NCI-H460 (cell line): ENCODE measurements at regions not wholly inside any gene's neighbourhood (a gene's known extent, or its start where the extent isn't known, plus 50 kb on each side); places are given as distances from the start of the nearest gene placed in this dataset.
"Not testable (repeated sequence)": the region's sequence is repeated elsewhere in the genome, so short reads cannot be mapped to it uniquely, and the experiment has no call there.

Experiments used
- DNase-seq: peaks from one replicate; pipeline ENCODE4 v3.0.0-alpha.2; 2016; ENCODE audit warnings: low read depth; ENCODE audit errors: extremely low read depth

DNA sequence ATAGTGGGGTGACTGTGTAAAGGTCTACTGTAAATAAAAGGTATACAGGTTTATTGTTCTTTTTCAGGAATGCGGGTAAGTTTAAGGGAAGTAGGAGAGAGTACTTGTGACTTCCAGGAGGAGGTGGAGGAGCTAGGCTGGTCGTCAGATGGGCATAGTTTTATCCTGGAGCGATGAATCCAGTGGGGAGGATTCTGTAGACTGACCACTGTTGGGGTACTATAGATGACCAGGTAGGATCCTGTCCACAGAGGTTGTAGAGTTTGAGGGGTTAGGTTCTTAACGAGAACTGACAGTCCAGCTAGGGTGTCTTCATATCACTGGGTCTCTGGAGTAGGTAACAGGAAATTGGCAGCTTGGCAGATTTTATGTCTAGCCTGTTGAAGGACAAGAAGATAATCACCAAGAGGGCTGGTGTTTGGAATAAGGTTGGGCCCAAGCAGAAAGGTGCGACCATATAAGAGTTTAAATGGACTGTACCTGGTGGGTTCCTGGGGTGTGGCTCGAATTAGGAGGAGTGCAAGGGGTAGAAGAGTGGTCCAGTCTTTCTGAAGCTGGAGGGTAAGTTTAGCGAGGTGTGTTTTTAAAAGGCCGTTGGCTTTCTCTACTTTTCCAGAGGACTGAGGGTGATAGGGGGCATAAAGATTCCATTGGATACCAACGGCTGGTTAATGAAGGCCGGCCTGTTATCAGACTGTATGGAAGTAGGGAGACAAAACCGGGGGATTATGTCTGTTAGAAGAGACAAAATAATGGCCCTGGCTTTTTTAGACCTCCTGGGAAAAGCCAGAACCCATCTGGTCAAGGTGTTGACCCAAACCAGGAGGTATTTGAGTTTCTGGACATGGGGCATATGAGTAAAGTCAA lies 751.3 kb upstream of the ADGRB3 start:
- DNase-seq, result no peak

DNA sequence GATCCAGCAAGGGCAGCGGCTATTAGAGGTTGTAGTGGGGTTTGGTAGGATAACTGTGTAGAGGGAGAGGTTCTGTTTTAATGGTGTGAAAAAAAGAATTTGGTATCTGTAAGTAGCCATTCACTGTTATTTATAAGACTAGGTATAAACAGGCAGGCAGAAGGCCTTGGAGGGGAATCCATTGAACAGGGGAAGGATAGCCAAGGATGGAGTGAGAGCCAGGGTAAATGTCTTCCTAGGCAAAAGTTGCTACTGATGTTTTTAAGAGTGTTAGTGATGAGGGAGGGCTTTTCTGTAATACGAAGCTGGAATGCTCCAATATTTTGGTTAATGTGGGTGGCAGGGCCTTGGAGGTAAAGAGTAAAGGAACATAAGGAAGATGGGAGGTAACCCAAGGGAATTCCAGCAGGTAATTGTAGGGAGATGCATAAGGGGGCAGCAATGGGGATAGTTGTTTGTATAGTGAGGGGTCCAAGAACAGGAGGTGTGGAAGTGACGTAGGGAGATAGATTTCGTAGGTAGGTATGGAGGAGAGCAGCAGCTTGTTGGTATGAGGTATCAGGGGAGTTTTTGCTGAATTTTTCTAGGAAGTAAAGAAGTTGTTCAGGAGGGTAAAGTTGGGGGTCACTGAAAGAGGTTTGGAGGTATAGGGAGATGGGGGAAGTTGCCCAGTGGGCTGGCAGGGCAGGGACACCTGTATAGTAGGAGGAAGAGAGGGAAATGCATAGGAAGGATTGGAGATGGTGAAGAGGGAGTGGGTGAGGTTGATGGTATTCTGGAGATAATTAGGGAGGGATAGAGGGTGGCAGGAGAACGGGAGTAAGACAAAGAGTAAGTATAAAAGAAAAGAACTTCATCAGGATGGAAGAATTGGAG lies 752.4 kb upstream of the ADGRB3 start:
- no peak for DNase-seq

DNA sequence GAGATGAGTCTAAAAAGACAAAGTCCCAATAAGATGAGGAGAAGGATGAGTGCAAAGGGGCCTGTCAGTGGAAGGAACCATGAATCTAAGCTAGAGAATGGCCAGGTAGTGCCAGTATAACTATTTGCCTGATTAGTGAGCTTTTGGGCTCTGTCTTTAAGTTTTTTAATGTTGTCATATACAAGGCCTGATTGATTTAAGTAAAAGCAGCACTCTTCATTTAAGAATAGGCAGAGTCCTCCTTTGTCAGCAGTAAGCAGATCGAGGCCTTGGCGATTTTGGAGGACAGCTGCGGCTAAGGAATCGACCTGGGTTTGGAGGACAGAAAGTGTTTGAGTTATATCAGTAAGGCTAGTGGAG lies 753.4 kb upstream of the ADGRB3 start:
- DNase-seq, result no peak

DNA sequence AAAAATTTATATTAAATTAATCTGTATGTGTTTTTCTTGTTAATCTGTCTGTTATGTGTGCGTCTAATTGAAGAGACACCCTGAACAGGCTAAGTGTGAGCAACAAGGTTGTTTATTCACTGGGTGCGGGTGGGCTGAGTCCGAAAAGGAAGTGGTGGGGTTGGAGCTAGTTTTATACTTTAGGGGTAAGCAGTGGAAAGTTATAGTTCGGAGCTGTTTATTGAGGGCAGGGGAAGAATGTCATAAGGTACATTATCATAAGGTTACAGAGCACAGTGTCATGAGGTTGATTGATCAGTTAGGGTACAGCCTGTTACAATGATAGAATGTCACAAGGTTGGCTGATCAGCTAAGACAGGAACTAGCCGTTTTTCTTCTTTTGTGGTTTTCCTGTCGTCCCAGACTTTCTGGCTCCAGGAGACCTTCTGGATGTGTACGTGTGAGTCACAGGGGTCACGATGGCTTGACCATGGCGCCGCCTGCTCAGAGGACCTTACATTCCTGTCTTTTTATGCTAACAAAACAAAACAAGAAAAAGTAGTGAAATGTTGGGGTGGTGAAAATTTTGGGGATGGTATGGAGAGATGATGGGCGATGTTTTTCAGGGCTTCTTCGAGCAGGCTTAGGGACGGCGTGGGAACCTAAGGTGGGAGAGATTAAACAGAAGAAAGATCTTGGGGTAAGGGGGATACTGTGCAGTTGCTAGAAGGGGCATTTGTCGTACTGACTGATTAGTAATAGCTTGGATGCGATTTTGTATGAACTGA lies 754.0 kb upstream of the ADGRB3 start:
- DNase-seq, result no peak

DNA sequence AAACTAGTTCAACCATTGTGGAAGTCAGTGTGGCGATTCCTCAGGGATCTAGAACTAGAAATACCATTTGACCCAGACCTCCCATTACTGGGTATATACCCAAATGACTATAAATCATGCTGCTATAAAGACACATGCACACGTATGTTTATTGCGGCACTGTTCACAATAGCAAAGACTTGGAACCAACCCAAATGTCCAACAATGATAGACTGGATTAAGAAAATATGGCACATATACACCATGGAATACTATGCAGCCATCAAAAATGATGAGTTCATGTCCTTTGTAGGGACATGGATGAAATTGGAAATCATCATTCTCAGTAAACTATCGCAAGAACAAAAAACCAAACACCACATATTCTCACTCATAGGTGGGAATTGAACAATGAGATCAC lies 754.7 kb upstream of the ADGRB3 start:
- DNase-seq, result not testable (repeated sequence)

DNA sequence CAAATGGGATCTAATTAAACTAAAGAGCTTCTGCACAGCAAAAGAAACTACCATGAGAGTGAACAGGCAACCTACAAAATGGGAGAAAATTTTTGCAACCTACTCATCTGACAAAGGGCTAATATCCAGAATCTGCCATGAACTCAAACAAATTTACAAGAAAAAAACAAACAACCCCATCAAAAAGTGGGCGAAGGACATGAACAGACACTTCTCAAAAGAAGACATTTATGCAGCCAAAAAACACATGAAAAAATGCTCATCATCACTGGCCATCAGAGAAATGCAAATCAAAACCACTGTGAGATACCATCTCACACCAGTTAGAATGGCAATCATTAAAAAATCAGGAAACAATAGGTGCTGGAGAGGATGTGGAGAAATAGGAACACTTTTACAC lies 755.2 kb upstream of the ADGRB3 start:
- not testable (repeated sequence) for DNase-seq

DNA sequence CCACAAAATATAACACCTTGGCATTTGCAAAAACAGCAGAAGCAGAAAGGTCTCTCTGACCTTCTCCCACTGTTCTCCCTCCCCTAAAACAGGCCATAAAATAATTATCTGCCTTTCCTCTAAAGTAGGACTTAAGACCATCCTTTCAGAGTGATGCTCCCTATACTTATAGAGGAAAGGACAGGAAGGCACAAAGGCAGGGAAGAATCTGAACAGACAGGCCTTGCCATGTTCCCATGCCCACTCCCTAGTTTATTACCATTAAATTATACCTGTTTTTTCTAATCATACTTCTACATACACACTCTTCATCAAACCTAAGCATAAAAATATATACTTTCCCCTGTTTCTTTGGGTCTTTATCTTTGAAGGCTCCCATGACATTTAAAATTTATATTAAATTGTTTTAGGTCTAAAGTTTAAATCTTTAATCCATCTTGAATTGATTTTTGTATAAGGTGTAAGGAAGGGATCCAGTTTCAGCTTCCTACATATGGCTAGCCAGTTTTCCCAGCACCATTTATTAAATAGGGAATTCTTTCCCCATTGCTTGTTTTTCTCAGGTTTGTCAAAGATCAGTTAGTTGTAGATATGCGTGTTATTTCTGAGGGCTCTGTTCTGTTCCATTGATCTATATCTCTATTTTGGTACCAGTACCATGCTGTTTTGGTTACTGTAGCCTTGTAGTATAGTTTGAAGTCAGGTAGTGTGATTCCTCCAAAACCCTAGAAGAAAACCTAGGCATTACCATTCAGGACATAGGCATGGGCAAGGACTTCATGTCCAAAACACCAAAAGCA lies 755.8 kb upstream of the ADGRB3 start:
- DNase-seq, result not testable (repeated sequence)

DNA sequence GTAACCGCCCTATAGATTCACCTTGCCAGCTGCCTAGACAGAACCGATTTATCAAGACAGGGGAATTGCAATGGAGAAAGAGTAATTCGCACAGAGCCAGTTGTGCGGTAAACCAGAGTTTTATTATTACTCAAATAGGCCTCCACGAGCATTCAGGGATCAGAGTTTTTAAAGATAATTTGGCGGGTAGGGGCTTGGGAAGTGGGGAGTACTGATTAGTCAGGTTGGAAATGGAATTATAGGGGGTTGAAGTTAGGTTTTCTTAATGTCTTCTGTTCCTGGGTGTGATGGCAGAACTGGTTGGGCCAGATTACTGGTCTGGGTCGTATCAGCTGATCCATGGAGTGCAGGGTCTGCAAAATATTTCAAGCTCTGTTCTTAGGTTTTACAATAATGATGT lies 756.9 kb upstream of the ADGRB3 start:
- DNase-seq, result not testable (repeated sequence)

DNA sequence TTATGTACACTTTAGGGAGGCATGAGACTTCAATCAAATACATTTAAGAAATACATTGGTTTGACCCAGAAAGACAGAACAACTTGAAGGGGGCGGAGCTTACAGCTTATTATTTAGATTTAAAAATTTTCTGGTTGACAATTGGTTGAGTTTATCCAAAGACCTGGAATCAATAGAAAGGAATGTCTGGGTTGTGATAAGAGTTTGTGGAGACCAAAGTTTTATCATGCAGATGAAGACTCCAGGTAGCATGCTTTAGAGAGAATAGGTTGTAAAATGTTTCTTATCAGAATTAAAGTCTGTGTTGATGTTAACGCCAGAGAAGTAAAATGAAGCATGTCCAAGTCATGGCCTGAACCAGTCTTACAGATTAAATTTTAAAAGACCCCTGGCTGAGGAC lies 757.8 kb upstream of the ADGRB3 start:
- DNase-seq, result no peak

DNA sequence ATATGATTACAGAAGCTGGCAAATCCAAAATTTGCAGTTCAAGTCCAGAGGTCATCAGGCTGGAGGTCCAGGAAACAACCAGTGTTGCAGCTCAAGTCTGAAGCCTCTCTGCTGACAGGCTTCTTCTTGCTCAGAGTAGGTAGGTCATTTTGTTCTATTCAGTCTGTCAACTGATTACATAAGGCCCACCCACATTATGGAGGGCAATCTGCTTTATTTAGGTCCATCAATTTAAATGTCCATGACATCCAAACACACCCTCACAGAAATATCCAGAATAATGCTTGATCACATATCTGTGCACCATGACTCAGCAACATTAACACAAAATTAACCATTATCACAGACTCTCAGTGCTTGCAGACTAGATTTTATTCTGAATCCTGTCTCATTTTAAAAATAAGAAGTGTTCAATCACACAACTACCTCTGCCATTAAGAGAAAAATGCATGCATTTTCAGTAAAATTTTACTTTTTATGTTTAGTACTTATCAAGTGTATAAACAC lies 759.2 kb upstream of the ADGRB3 start:
- no peak for DNase-seq

DNA sequence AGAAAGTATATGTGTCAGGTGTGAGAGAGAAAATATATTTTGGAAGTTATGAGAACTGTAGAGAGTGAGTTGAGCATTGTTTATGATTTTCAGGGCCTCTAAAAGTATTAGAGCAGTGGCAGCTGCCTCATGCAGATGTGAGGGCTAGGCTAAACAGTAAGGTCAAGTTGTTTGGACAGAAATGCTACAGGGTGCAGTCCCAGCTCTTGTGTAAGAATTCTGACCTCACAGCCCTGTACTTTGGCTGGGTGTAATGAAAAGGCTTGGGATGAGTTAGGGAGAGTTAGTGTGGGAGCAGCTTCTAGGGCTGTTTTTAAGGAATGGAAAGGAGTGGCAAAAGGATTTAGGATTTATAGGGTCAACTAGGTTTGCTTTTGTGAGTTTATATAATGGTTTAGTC lies 764.8 kb upstream of the ADGRB3 start:
- no peak for DNase-seq

DNA sequence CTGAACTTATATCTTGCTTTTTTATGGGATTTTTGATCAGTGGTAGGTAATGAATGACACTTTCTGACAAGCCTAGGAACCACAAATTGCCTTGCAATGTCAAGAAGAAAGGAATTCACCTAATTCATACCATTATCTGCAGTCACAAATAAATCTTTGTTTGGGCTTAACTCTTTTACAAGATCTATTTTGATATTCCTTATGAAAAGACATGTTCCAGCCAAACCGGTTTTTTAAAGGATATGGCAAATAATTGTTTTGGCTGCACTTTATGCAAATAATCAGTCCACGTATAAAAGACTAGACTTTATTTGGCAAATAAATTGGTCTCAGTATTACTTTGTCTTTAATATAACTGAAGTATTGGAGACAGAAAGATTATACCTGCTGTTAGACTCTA lies 771.7 kb upstream of the ADGRB3 start:
- no peak for DNase-seq

DNA sequence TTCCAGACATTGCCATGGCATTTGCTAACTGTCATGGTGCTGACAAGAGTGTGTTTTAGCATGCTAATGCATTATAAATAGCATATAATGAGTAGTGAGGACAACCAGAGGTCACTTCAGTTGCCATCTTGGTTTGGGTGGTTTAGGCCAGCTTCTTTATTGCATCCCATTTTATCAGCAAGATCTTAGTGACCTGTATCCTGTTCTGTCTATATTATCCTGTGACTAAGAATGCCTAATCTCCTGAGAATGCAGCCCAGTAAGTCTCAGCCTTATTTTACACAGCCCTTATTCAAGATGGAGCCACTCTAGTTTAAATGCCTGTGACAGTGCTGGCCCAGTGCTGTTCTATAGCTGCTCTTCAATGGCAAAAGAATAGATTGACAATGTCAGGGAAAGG lies 781.0 kb upstream of the ADGRB3 start:
- no peak for DNase-seq

DNA sequence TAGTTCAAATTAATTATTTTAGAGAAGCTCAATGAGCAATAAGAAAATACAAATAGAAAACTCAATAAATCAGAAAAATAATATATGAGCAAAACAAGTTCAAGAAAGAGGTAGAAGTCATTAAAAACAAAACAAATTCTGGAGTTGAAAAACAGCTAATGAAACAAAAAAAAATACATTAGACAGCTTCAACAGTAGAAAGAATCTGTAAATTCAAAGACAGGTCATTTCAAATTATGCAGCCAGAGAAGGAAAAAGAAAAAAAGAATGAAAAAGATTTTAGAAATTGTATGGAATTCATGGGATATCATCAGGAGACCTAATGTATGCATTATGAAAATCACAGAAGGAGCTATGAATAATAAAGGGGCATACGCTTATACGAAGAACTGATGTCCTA lies 795.3 kb upstream of the ADGRB3 start:
- DNase-seq, result no peak

DNA sequence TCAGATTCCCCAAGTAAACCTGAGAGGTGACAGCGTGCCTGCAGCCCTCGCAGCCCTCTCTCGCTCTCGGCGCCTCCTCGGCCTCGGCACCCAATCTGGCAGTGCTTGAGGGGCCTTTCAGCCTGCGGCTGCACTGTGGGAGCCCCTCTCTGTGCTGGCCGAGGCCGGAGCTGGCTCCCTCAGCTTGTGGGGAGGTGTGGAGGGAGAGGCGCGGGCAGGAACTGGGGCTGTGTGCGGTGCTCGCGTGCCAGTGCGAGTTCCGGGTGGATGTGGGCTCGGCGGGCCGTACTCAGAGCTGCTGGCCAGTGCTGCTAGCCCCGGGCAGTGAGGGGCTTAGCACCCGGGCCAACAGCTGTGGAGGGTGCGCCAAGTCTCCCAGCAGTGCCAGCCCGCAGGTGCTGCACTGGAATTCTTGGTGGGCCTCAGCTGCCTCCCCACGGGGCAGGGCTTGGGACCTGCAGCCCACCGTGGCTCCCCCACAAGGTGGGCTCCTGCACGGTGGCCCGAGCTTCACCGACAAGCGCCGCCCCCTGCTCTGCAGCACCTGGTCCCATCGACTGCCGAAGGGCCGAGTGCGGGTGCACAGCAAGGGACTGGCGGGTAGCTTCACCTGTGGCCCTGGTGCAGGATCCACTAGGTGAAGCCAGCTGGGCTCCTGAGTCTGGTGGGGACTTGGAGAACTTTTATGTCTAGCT lies 809.7 kb upstream of the ADGRB3 start:
- DNase-seq, result no peak

DNA sequence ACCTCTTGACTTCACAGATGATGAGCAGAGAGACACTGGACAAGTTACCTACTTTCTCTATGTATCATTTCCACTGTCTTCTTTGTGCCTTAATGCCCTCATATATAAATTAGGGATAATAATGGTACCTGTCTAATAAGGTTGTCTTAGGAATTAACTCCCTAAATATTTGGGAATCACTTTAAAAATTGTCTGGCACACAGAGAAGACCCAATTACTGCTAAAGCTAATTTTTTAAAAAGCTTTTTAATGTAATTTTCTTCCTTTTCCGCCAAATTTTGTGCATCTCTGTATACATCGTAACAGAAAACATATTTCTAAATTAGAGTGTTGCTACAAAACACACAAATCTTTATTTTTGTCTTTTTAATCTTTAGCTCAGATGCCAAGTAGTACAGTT lies 816.8 kb upstream of the ADGRB3 start:
- DNase-seq, result no peak

DNA sequence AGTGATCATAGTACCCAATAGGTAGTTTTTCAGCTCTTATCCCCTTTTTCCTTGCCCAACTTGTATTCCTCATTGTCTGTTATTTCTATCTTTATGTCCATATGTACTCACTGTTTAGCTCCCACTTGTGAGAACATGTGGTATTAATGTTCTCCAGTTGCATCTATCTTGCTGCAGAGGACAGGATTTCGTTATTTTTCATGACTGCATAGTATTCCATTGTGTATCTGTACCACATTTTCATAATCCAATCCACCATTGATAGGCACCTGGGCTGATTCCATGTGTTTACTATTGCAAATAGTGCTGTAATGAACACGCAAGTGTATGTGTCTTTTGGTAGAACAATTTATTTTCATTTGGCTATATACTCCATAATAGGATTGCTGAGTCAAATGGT lies 819.5 kb upstream of the ADGRB3 start:
- DNase-seq, result no peak

DNA sequence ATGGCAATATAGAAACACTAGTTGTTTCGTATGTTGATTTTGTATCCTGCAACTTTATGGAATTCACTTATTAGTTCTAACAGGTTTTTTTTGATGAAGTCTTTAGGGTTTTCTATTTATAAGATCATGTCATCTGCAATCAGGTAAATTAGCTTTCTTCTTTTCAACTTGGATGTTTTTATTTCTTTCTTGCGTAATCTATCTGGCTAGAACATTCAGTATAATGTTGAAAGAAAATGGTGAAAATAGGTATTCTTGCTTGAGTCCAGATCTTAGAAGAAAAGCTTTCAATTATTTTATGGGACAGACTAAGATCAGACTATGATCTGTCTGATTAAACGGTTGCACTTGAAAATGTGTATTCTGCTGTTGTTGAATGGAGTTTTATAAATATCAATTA lies 820.8 kb upstream of the ADGRB3 start:
- no peak for DNase-seq

DNA sequence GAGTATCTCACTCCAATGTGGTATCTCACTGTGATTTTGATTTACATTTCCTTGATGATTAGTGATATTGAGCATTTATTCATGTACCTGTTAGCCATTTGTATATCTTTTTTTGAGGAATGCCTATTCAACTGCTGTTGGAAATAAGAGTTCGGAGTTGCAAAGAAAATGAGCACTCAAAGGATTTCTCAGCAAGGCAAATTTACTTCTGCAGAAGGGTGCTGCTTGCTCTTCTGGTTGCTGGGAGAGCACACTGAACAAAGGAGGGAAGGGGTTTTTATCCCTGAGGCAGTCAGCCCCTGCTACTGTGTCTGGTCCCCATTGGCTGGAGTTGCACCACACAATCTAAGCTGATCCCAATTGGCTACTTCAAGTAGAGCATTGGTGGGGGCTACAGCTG lies 822.4 kb upstream of the ADGRB3 start:
- no peak for DNase-seq

DNA sequence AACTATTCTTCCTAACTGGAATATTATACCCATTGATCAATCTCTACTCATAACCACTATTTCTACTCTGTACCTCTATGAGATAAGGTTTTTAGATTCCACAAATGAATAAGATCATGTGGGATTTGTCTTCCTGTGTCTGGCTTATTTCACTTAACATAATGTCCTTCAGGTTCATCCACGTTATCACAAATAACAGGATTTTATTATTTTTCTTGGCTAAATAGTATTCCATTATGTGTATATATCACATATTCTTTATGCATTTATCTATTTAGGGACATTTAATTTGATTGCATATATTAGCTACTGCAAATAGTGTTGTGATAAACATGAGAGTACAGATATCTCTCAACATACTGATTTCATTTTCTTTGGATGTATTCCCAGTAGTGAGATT lies 823.0 kb upstream of the ADGRB3 start:
- no peak for DNase-seq
